H1 (cell line): ENCODE measurements at regions not wholly inside any gene's neighbourhood (a gene's known extent, or its start where the extent isn't known, plus 50 kb on each side); places are given as distances from the start of the nearest gene placed in this dataset.

Source experiments
- RBBP5 ChIP-seq: IDR thresholded peaks from 2 replicates; pipeline ENCODE4 v1.7.1; 2012; ENCODE audit warnings: low read depth, mild to moderate bottlenecking, inconsistent platforms, low read length, moderate library complexity, borderline replicate concordance
- RFX5 ChIP-seq: IDR thresholded peaks from 2 replicates; pipeline ENCODE4 v1.6.1; 2011; ENCODE audit warnings: low read depth, low read length, improper control_type of control experiment, borderline replicate concordance
- SAP30 ChIP-seq: fragments of 300-600 bp; sonication (generic); IDR thresholded peaks from 2 replicates; pipeline ENCODE4 v1.7.1; 2012; ENCODE audit warnings: low read length, moderate library complexity, mild to moderate bottlenecking, inconsistent platforms; ENCODE audit not compliant: insufficient read depth, insufficient replicate concordance
- SP4 ChIP-seq: IDR thresholded peaks from 2 replicates; pipeline ENCODE4 v1.6.1; 2012; ENCODE audit warnings: low read length, inconsistent platforms
- TBP ChIP-seq: IDR thresholded peaks from 2 replicates; pipeline ENCODE4 v1.6.1; 2011; ENCODE audit warnings: low read depth, low read length, improper control_type of control experiment

GRCh38 chr14:104311358-104311757 lies 173.0 kb downstream of the KIF26A start (continued):
- TF ChIP-seq RFX5 (no peak), SP4 (no peak), TBP (no peak), SAP30 (no peak), RBBP5 (no peak)
